GM12875 (cell line): ENCODE measurements at regions not wholly inside any gene's neighbourhood (a gene's known extent, or its start where the extent isn't known, plus 50 kb on each side); places are given as distances from the start of the nearest gene placed in this dataset.

Experiments used
- H3K4me3 ChIP-seq: one replicate; pipeline ENCODE4 v1.5.1; 2011; ENCODE audit warnings: low read depth, low read length, control low read depth
- TF ChIP-seq, protein P1 (sequence below): IDR thresholded peaks from 2 replicates; pipeline ENCODE4 v1.5.1; 2011; ENCODE audit warnings: low read depth, mild to moderate bottlenecking, control low read depth, inconsistent platforms, low read length, moderate library complexity, borderline replicate concordance; ENCODE audit not compliant: insufficient read depth

- H3K4me3 ChIP-seq: no peak overlapping the region
- TF ChIP-seq, protein P1, sequence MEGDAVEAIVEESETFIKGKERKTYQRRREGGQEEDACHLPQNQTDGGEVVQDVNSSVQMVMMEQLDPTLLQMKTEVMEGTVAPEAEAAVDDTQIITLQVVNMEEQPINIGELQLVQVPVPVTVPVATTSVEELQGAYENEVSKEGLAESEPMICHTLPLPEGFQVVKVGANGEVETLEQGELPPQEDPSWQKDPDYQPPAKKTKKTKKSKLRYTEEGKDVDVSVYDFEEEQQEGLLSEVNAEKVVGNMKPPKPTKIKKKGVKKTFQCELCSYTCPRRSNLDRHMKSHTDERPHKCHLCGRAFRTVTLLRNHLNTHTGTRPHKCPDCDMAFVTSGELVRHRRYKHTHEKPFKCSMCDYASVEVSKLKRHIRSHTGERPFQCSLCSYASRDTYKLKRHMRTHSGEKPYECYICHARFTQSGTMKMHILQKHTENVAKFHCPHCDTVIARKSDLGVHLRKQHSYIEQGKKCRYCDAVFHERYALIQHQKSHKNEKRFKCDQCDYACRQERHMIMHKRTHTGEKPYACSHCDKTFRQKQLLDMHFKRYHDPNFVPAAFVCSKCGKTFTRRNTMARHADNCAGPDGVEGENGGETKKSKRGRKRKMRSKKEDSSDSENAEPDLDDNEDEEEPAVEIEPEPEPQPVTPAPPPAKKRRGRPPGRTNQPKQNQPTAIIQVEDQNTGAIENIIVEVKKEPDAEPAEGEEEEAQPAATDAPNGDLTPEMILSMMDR: no peak
These were observed 54.9 kb upstream of the CA10 start for GRCh38 chr17:52213451-52213850.

GRCh38 chr17:52212851-52213250, 54.3 kb upstream of the CA10 start:
- H3K4me3 ChIP-seq: no peak overlapping the region
- TF ChIP-seq, protein P1: no peak

- TF ChIP-seq, protein P1: no peak
- no peak overlapping the region for H3K4me3 ChIP-seq
These were observed 51.0 kb upstream of the CA10 start for GRCh38 chr17:52209507-52209906.
